Activated CD4-positive, CD25-positive, alpha-beta regulatory T cell (primary cell): ENCODE measurements at regions not wholly inside any gene's neighbourhood (a gene's known extent, or its start where the extent isn't known, plus 50 kb on each side); places are given as distances from the start of the nearest gene placed in this dataset.
"Not testable (repeated sequence)": the region's sequence is repeated elsewhere in the genome, so short reads cannot be mapped to it uniquely, and the experiment has no call there.

Experiments
- DNase-seq, 4 experiments: peaks; one replicate each; lab custom pipeline; 2025; lab: John Stamatoyannopoulos, UW

DNA sequence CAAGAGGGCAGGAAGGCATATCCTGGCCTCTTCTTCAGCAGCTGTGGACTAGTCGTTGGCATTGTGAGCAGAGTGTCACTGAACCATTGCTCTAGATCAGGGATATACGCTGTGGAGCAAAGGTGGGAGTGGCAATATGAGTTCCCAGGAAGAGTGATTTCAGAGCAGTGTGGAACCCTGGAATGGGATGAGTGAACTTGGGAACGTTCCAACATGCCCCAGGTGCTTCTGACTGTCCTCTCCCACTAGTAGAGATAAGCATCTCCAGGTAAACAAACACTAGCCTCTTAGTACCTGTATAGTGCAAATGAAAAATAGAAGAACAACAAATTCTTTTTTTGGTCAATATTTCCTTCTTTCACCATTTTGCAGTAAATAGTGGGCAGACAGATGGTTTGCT, 123.6 kb upstream of the VEPH1 start:
- no peak for DNase-seq

DNA sequence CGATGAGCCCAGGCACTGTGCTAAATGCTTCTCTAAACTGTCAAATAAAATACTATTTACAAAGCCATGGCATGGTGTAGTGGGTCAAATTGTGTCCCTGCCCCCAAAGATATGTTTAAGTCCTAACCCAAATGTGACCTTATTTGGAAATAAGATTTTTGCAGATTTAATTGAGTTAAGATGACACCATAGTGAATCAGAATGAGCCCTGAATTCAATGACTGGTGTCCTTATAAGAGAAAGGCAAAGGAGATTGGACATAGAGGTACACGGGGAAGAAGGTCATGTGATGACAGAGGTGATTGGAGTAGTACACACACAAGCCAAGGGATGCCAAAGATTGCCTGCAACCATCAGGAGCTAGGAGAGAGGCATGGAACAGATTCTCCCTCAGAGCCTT, 121.6 kb upstream of the VEPH1 start:
- DNase-seq, result no peak

DNA sequence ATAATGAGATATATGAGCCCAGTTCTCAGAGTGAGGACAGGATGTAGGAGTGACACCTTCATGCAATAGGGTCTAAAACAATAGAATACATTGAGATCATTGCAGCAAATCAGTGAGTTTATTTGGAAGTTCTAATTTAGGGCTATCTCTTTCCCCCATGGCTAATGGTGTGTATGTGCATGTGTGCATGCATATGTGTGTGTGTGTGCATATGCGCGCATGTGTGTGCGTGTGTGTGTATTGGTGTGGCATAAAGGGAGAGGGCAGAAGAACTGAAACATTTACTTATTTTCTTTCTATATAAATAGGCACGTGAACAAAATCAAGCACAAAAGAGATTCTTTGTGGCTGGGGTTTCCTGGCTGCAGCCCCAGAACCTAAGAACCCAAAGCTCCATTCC, 115.7 kb upstream of the VEPH1 start:
- DNase-seq, result no peak

DNA sequence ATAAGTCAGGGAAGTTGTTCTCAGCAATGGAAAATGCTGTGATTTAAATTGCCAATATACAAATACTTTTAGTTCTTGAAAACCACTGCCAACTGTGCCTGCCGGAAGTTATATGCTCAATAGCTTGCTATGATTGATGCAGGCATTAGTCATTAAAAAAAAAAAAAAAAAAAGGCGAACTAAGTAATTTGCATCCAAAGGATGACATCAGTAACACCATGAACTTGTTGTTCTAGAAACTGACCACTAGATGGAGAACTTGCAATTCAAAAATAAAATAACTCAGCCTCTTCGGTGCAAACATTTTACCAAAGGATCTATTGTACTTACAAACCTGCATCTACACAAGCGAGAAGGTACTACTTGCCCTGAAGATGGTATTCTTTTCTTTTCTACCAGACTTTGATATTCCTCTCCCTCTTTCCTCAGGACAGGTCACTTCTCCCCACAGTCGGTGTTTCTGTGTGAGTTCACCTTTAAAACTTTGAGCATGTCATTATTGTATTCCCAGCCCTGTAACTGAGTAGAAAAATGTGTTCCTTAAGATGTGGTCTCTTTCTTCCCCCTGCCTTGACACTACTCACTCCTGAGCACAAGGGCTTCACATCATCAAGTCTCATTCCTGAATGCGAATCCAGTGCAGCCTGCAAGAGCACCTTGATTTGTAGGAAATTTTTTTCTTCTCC, 115.0 kb upstream of the VEPH1 start:
- DNase-seq, result no peak

DNA sequence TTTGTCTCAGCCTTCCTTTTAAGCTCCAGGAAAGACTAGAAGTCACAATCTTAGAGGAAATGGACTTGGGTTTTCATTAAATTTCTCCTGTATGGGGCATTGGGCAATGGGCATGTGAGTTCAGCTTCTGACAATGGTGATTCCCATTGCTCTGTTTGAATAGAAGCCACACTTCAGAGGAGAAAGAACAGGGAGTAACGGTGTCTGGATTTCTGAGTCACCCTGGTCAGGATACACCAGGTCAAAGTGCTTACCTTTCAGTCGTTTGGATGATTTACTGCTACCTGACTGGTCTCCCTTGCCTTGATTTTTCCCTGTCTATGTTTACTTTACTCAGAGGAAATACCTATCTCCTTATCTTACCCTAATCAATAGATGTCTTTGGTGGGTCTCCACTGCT, 111.7 kb upstream of the VEPH1 start:
- DNase-seq, result no peak

DNA sequence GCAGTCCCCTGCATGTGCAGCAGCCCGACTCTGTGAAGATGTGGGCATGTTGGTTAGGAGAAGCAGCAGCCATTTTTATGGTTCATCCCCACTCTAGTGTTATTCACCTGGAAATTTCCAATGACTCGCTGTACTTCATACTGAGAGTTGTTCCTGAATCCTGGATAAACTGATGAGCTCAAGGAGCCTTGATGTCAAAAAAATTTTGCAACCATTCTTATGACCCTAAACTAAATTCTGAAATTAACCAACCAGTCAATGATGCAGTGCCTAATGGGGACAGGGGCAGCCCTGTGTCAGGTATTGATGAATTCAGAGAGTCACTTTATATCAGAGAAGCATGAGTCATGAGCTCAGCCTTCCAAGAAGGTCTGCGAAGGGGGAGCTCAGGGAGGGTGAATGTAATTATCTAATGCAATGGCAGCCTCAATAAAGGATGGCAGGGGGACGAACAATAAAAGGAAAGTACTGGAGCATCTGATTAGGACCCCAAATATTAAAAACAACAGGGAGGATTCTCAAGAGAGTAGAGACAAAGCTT, 108.4 kb upstream of the VEPH1 start:
- no peak for DNase-seq

DNA sequence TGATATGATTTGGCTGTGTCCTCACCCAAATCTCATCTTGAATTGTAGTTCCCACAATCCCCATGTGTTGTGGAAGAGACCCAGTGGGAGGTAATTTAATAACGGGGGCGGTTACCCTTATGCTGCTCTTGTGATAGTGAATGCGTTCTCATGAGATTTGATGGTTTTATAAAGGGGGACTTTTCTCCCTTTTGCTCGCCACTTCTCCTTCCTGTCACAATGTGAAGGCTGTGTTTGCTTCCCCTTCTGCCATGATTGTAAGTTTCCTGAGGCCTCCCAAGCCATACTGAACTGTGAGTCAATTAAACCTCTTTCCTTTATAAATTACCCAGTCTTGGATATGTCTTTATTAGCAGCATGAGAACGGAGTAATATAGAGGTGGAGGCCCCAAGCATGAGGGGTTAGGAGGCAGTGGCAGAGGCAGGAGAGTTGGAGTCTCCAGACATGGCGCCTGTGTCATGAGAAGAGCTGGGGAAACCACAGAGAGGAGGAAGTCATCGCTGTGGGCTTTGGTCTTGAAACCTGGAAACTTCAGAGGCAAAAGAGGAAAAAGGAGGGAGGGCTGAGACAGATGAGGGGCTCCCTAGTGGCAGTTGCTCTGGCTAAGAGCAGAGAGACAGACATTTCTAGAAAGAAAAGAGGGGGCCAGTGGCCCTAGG, 107.8 kb upstream of the VEPH1 start:
- no peak for DNase-seq

DNA sequence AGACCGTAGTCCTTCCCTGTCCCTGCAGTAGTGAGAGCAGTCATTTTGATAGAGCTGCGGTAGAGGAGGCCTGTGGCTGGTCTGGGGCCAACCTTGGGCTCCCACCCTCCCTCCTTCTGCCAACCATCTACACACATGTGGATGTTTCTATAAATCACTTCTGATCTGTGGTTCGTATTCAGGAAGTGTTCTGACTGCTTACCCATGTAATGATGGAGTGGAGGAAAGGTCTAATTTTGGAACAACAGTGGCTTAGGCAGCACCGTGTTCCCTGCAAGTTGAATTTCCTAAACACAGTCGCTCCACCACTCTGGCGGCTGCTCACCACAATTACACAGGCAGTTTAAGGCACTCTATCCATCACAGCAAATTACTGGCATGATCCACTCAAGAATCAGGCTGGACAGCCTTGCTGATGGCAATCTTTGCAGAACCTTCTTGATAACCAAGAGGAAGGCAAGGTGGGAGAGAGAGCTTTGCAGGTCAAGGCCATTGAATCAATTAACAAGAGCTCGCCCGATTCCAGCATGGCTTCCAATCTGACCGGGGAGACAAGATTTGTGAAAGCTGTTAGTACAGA, 104.7 kb upstream of the VEPH1 start:
- no peak for DNase-seq

DNA sequence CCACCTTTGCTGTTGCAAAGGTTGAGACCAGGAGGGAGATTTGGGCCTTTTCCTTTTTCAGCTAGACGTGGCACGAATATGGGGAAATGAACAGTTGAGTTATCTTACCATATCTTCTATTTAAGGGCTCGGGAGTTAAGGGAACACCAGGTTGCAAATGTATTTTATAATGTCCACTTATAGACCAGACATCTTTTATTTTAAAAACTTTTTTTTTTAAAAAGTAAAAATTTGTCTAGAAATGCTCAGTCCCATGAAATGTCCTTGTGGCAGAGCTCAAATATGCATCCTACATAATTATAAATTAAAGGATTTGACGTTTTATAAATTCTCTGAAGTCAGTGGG, 103.6 kb upstream of the VEPH1 start:
- DNase-seq, result no peak

DNA sequence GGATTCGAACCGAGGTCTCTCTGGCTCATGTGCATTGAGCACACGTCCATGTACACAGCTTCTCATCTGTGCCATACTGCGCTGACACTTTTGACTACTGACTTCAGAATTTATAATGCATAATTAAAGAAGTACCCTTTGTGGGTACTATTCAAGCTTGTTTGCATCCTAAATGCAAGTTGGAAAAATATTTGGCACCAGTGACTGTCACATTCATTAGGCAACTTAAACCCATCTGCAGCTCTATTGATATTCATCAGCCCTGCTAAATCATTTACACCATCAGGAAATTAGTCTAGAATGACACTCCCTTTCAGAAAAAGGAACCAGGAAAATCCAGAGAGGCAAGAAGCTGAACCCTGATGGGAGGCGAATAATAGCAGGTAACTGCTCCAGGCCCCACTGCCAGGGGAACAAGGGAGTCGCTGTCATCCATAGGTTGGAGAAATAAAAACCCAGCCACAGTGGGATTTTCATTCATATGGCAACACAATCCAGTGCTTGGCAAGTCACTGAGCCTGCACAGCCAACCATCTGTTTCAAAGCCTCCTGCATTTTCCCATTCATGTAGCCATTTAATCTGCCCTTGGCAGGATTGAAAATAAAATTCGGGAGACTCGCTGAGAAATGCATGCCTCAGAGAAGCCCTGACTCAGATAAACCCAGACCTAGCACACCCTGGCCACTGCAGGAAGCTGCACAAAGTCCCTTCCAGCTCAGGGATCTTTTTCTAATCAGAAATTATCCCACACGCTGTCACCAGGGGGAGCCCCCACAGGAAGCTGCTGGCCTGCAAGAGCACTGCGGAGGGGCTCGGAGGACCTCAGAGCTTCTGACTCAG, 103.0 kb upstream of the VEPH1 start:
- peak; percentile 3 to 43 (median 18) for DNase-seq

DNA sequence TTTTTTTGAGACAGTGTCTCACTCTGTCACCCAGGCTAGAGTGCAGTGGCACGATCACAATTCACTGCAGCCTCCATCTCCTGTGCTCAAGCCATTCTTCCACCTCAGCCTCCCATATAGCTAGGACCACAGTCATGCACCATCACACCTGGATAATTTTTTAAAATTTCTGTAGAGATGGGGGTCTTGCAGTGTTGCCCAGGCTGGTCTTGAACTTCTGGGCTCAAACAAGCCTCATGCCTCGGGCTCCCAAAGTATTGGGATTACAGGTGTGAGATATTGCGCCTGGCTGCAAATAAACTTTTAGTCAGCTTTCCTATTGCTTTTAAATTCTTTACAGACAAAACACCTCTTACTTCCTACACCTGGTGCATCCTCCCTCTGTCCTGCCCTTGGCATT, 102.1 kb upstream of the VEPH1 start:
- no peak for DNase-seq

DNA sequence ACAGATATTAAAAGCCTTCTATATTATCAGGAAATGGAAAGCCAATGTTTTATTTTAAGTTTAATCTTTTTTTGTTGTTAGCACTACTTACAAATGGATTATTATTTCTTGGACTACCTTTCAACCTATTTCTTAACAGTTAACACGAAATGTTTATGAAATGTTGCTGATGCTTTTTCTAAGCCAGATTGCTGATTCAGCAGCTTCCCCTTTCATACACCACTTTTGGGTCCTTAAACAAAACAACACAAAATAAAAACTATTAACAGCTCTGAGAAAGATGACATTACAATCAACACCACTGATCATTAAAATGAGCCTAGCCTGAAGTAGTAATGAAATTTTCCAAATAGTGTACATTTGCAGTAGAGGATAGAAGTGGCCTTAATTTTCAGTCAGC, 99.2 kb upstream of the VEPH1 start:
- no peak for DNase-seq

DNA sequence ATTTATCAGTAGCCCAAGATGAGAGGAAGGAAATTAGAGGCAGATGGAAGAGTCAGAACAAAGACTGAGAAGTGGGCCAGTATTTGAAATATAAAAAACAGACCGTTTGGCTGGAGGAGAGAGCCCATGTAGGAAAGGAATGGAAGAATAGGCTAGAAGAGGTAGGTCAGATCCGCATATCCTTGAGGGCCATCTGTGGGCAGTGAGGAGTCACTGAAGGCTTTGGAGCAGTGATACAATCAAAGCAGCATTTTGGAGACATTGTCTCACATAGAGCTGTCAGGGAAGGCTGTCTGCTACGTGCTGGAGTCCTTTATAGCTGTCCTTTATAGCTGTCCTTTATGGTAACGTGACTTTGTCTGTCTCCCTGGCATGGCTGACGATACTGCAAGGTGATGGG, 92.0 kb upstream of the VEPH1 start:
- DNase-seq, result no peak

DNA sequence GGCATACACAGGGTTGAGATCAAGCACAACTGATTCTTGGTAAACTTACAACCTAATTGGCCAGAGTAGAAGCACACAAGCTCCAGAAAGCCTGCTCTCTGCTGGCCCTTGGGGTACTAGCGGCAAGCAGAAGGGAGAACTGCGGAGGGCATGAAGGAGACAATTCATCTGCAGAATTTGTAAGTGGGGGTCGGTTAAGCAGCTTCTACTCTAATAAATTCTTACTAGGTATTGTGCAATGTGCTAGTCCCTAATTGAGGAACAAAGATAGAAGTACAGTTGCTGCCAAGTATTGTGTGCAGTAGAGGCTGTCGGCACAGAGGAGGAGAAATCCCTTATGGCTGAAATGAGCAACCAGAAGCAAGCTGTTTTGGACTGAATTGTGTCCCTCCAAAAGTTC, 91.2 kb upstream of the VEPH1 start:
- DNase-seq, result no peak

DNA sequence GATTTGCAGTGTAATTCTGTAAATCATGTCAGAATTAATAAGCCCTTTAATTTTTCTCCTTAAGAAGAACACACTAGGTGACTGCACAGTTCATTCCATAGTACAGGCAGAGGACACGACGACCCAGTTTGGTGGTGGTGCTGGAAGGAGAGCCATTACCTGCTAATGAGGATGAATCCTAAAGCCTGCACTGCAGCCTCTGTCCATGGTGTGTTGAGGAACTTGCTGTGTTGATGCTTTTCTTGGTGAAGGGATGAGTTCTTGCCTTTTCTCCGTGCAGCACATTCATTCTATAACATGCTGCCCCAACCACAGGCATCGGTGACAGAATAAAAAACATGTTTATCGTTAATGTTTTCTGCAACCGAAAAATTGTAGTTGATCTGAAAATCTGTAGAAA, 89.6 kb upstream of the VEPH1 start:
- no peak for DNase-seq

DNA sequence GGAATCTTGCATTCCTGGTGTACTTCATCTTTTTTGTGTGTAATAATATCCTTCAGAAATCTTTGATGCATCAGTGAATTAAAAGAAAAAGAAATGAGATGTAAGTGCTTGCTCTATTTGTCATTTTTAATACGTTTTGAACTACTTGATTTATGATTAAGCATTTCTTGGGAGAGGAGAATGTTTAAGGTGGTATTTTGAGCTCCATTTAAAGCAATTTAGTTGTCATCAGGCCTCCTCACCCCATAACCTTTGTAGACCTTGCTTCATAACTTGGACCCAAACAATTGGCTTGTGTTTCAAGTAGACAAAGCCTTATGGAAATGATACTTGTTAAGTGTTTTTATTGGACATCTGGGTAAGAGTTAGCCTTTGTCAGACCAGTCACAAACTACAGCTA, 87.1 kb upstream of the VEPH1 start:
- no peak for DNase-seq

DNA sequence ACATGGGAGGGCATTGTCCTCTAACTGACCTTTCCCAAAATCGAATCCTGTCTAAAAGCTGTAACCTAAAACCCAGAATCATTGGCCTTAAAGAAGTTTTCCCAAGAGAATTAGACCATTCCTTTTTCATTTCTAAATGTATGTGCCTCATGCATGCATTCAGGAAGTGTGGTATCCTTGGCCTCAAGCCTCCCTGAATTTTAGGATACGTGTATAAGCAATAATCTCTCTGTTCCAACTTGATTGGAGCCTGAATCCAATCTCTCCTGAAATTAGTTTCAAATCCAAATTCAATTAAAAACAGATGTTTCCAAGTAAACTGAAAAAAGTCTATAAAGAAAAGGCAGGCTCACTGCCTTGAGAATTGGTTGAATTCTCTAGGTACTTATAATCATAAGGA, 86.0 kb upstream of the VEPH1 start:
- no peak for DNase-seq

DNA sequence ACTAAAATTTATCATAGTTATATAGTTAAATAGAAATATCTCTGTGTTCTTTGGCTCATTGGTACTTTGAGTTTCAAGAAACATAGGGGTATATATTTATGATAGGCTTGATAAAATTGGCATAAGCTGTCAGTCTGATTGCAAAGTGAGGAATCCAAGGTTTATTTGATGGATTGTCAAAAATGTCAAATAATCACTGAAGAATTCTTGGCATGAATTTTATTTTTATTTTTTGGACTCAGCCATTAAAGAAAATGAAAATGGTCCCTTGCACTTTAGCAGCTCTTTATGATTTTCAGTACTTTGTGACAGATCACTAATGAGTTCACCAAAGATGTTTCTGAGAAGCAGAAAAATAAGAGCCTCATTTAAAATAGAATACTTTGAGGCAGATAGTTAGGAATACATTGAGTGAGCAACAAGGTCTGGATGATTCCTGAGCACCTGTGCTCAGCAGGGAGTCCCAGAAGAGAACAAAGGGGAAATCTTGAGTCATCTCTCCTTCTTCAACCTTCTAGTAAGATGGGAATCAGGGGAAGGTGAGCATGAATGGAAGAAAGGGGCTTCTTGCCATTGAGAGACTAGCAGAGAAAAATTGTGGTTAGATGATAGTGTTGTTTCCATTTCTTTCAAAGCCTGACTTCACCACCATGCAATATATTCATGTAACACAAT, 85.3 kb upstream of the VEPH1 start:
- DNase-seq, result no peak

DNA sequence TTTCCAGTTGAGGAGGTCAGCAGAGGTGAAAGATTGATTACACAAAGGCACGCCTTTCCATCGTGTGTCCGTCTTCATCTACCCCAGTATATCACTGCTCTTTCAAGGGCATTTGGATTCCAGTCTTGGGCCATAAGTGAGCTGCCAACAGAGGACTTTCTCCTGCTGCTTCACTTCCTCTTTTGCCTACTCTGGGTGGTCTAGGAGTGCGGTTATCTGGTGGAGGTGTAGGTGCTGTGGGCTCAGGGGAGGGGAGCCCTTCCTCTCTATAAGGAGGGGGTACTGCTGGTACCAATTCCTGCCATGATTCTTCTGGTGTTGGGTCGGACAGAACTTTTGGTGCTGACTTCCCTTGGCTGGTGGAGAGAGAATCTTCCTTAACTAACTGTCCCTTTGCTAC, 83.1 kb upstream of the VEPH1 start:
- no peak for DNase-seq

DNA sequence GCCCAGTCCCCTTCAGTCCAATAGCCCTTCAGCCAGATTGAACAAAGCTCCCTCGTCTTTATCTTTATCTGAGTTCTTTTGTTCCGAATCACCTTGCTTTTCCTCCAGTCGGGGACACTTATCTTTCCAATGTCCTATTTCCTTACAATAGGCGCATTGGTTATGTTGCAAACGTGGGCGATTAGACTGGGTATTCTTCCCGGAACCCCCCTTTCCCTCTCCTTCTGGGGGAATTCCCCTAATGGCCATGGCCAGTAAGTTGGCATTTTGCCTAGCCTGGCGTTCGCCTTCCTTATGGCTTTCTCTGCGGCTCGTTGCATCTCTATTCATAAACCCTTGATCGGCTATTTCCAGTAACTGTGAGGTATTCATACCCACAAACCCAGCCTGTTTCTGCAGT, 82.2 kb upstream of the VEPH1 start:
- no peak for DNase-seq

DNA sequence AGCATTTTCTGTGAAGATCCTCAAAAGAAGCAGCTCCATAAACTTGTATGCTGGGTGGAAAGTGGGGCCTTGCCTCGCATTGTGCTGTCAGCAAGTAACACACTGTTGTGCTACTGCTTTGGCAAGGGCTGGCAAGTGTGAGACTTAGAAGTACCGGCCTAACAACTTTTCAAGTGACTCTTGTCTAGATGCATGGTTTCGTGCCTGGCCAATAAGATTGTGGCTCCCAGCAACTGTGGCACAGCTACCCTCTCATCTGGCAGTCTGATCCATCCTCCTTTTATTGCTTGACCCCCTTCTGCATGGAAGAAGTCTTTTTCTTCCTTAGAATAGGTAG, 79.4 kb upstream of the VEPH1 start:
- DNase-seq, result no peak

DNA sequence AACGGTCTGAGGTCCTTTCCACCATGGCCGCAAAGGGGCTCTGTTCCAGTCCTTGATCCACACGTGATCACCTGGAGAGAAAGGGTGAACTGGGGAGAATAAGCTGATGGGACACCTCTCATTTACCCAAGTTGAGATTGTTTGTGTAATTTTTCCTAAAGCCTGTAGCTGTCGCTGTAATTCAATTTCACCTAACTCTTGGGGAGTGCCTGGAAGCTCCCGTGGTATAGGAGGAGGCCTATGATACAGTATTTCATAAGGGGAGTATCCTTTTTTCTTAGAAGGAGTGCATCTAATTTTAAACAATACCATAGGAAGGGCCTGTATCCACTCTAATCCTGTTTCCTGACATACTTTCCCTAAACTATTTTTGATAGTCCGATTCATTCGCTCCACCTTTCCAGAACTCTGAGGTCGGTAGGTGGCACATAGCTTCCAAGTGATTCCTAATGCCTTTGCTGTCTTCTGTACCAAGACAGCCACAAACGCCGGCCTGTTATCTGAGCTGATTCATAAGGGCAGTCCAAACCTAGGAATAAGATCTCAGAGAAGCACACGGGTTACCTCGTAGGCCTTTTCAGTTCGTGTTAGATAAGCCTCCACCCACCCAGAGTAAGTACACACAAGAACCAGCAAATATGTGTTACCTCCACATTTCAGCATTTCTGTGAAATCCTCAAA, 78.9 kb upstream of the VEPH1 start:
- not testable (repeated sequence) for DNase-seq
